Endodermal cell (in vitro differentiated cells): ENCODE measurements at regions not wholly inside any gene's neighbourhood (a gene's known extent, or its start where the extent isn't known, plus 50 kb on each side); places are given as distances from the start of the nearest gene placed in this dataset.
A peak's percentile ranks its signal among the peaks of the same experiment; 100 is the strongest.

ENCODE experiments used
- DNase-seq: peaks from one replicate; pipeline ENCODE4 v3.0.0-alpha.2; 2017
- H3K27ac ChIP-seq: 2 replicates; pipeline ENCODE4 v1.5.1; 2013; ENCODE audit warnings: mild to moderate bottlenecking, low read depth, low read length, moderate library complexity
- H3K27me3 ChIP-seq: 2 replicates; pipeline ENCODE4 v1.6.1; 2013; ENCODE audit warnings: mild to moderate bottlenecking, low read length, moderate library complexity; ENCODE audit not compliant: insufficient read depth, control insufficient read depth, poor library complexity, severe bottlenecking
- H3K36me3 ChIP-seq: 2 replicates; pipeline ENCODE4 v1.7.0; 2013; ENCODE audit warnings: mild to moderate bottlenecking, low read length, moderate library complexity; ENCODE audit not compliant: control insufficient read depth, insufficient read depth
- H3K4me1 ChIP-seq: one replicate; pipeline ENCODE4 v1.7.0; 2013; ENCODE audit warnings: low read length; ENCODE audit not compliant: control insufficient read depth, insufficient read depth
- H3K4me3 ChIP-seq: 2 replicates; pipeline ENCODE4 v1.5.1; 2013; ENCODE audit warnings: mild to moderate bottlenecking, low read length, moderate library complexity
- H3K9ac ChIP-seq: 2 replicates; pipeline ENCODE4 v1.6.1; 2013; ENCODE audit warnings: mild to moderate bottlenecking, low read length, moderate library complexity; ENCODE audit not compliant: poor library complexity, severe bottlenecking; ENCODE audit errors: extremely low read depth
- H3K9me3 ChIP-seq: 2 replicates; pipeline ENCODE4 v1.6.1; 2013; ENCODE audit warnings: mild to moderate bottlenecking, low read length, moderate library complexity; ENCODE audit not compliant: control insufficient read depth
- H3K27ac Mint-ChIP-seq: 2 replicates; pipeline ENCODE4 v1.8.0; 2020; ENCODE audit warnings: mixed read lengths
- H3K27me3 Mint-ChIP-seq: 2 replicates; pipeline ENCODE4 v1.8.0; 2021; ENCODE audit warnings: mild to moderate bottlenecking, mixed read lengths; ENCODE audit not compliant: insufficient read depth
- H3K36me3 Mint-ChIP-seq: 2 replicates; pipeline ENCODE4 v1.8.0; 2020; ENCODE audit warnings: low read depth, mixed read lengths
- H3K4me1 Mint-ChIP-seq: 2 replicates; pipeline ENCODE4 v1.8.0; 2020; ENCODE audit warnings: mixed read lengths
- H3K4me3 Mint-ChIP-seq: 2 replicates; pipeline ENCODE4 v1.8.0; 2020; ENCODE audit warnings: mild to moderate bottlenecking, moderate library complexity, mixed read lengths
- H3K9me3 Mint-ChIP-seq: 2 replicates; pipeline ENCODE4 v1.8.0; 2020; ENCODE audit warnings: mild to moderate bottlenecking, mixed read lengths
- WGBS, 2 experiments: methylation state at CpG; one replicate each; pipeline versions ENCODE4 v1.1.5 to v1.1.7; 2013; ENCODE audit warnings: missing lambda C conversion rate in 2 of 2, mixed read lengths in 1 of 2; ENCODE audit not compliant: insufficient coverage in 1 of 2, insufficient read length in 1 of 2; 5-methylcytosine and 5-hydroxymethylcytosine counted together
- TF ChIP-seq, protein P1 (sequence below): fragments of 200-600 bp; sonication (generic); conservative IDR thresholded peaks from 2 replicates; pipeline ENCODE4 v1.5.0; 2021; ENCODE audit warnings: antibody characterized with exemption, mild to moderate bottlenecking

DNA sequence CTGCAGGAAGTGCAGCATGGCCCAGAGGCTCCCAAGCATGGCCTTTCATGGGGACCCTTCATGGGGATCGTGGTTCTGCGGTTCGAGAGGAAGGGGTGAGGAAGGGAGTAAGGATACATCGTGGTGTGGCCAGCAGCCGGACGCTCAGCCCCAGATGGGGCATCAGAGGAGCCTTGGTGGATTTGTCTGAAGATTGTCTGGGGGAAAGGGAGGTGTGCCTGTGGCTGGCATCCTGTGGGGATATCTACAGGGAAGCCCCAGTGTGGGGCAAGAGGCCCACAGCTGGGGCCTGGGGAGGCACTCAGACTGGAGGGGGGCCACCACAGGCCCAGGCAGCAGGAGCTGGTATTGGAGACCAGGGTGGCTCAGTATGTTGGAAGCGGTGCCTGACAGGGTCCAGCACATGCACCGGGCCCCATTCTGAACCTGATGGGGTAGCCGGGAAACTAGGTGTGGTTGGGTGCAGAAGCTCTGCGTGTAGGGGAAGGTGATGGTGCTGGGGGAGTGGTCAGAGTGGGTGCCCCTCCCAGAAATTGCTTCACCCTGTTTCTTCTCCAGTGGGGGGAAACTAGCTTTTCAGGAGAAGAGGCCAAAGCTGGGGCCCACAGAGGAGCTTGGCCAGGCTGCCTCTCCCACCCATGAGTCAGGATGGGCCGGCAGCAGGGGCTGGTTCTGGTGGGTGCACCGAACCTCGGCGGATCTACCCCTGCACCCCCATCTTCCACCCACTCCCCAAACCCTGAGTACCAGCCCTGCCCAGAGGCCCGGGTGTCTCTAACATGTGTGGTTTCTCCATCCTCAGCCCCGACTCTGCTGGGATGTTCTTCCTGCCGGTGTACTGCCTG, 274.4 kb upstream of the HDAC4 start:
- Mint-ChIP-seq H3K27me3 (no peaks in the 10 kb centered on the region), H3K36me3 (no peaks in the 10 kb centered on the region), H3K4me3 (no peak overlapping the region), H3K4me1 (no peaks in the 10 kb centered on the region), H3K9me3 (no peaks in the 10 kb centered on the region), H3K27ac (no peak overlapping the region)
- H3K4me1 ChIP-seq = no peaks in the 10 kb centered on the region
- H3K9me3 ChIP-seq = no peaks in the 10 kb centered on the region
- no peak overlapping the region for H3K27ac ChIP-seq
- no peak overlapping the region for H3K4me3 ChIP-seq
- 88 to 100% methylated on average over 8 to 17 of the region's 17 CpGs for WGBS, 2 experiments
- no peak overlapping the region for H3K9ac ChIP-seq
- no peaks in the 10 kb centered on the region for H3K36me3 ChIP-seq
- TF ChIP-seq, protein P1, sequence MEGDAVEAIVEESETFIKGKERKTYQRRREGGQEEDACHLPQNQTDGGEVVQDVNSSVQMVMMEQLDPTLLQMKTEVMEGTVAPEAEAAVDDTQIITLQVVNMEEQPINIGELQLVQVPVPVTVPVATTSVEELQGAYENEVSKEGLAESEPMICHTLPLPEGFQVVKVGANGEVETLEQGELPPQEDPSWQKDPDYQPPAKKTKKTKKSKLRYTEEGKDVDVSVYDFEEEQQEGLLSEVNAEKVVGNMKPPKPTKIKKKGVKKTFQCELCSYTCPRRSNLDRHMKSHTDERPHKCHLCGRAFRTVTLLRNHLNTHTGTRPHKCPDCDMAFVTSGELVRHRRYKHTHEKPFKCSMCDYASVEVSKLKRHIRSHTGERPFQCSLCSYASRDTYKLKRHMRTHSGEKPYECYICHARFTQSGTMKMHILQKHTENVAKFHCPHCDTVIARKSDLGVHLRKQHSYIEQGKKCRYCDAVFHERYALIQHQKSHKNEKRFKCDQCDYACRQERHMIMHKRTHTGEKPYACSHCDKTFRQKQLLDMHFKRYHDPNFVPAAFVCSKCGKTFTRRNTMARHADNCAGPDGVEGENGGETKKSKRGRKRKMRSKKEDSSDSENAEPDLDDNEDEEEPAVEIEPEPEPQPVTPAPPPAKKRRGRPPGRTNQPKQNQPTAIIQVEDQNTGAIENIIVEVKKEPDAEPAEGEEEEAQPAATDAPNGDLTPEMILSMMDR = no peak
- H3K27me3 ChIP-seq = no peaks in the 10 kb centered on the region
- peak; percentile 26 for DNase-seq

DNA sequence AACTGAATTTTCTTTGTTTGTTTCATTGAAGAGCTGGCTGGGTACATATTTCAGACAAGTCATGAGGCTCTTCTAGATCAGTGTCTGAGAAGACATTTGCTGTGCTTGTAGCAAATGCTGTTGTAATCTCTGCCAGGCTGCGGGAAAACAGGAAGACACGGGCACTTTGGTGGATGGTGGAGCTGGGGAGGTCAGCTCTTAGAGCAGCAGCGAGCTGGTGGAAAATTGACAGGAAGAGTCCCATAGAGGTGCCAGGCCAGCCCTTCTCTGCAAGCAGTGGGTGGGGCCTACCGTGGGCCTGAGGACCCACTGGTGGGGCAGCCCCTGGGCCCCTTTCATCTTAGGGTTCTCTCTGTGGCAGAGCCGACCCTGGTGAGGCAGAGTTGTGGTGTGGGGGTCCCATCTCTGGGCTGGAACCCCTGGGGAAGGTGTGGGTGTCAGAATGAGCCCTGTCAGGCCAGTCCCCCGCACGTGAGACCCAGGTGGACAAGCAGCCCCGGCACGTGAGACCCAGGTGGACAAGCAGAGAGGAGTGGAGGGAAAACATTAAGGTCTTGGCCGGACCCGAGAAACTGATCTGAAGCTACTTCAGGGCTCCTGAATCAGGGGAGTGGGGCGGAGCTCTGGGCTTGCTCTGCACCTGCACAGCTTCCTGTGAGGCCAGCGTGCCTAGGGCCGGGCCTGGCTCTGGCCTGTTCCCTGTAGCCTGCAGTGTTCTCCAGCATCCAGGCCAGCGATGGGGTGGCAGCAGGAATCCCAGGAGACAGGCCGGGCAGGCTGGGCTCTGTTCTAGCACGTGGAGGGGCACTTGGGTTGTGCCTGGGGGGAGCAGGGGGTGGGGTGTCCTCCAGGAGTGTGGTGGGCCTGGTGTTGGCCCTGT, 273.5 kb upstream of the HDAC4 start:
- peak; percentile 21 for DNase-seq
- no peaks in the 10 kb centered on the region for H3K4me1 ChIP-seq
- Mint-ChIP-seq H3K27me3 (no peaks in the 10 kb centered on the region), H3K27ac (no peak overlapping the region), H3K9me3 (no peaks in the 10 kb centered on the region), H3K36me3 (no peaks in the 10 kb centered on the region), H3K4me3 (no peak overlapping the region), H3K4me1 (no peaks in the 10 kb centered on the region)
- no peak overlapping the region for H3K4me3 ChIP-seq
- H3K9ac ChIP-seq = no peak overlapping the region
- no peak overlapping the region for H3K27ac ChIP-seq
- TF ChIP-seq, protein P1 = no peak
- no peaks in the 10 kb centered on the region for H3K27me3 ChIP-seq
- H3K9me3 ChIP-seq = no peaks in the 10 kb centered on the region
- 88 to 97% methylated on average over 6 to 17 of the region's 17 CpGs for WGBS, 2 experiments
- H3K36me3 ChIP-seq = no peaks in the 10 kb centered on the region

DNA sequence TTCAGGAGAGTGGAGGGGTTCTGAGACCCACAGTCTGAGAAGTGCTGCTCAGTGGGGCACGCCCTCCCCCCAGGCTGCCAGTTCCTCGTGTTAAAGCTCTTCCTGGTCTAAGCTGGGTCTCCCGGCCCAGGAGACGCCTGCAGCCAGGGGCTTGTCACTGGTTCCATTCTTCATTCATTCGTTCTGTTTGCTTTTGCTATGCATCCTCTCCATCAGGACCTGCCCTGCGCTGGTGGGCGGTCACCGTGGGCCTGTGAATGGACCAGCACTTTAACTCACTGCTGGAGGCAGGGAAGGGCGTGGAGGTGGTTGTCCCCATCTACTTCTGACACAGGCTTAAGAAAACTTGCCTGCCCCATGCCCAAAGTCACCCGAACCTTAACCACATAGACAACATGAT, 272.8 kb upstream of the HDAC4 start:
- 87 to 97% methylated on average over 5 to 10 of the region's 10 CpGs for WGBS, 2 experiments
- TF ChIP-seq, protein P1 = no peak
- H3K27me3 ChIP-seq = no peaks in the 10 kb centered on the region
- no peaks in the 10 kb centered on the region for H3K9me3 ChIP-seq
- no peak overlapping the region for H3K27ac ChIP-seq
- no peaks in the 10 kb centered on the region for H3K36me3 Mint-ChIP-seq
- H3K27ac Mint-ChIP-seq = no peak overlapping the region
- H3K9me3 Mint-ChIP-seq = no peaks in the 10 kb centered on the region
- no peak for DNase-seq
- H3K4me3 ChIP-seq = no peak overlapping the region
- no peaks in the 10 kb centered on the region for H3K36me3 ChIP-seq
- H3K4me1 ChIP-seq = no peaks in the 10 kb centered on the region
- H3K4me1 Mint-ChIP-seq = no peaks in the 10 kb centered on the region
- no peaks in the 10 kb centered on the region for H3K27me3 Mint-ChIP-seq
- H3K4me3 Mint-ChIP-seq = no peak overlapping the region
- H3K9ac ChIP-seq = no peak overlapping the region
